ENCODE measurements at regions not wholly inside any gene's neighbourhood (a gene's known extent, or its start where the extent isn't known, plus 50 kb on each side); places are given as distances from the start of the nearest gene placed in this dataset.
"Not testable (repeated sequence)": the region's sequence is repeated elsewhere in the genome, so short reads cannot be mapped to it uniquely, and the experiment has no call there.

DNA sequence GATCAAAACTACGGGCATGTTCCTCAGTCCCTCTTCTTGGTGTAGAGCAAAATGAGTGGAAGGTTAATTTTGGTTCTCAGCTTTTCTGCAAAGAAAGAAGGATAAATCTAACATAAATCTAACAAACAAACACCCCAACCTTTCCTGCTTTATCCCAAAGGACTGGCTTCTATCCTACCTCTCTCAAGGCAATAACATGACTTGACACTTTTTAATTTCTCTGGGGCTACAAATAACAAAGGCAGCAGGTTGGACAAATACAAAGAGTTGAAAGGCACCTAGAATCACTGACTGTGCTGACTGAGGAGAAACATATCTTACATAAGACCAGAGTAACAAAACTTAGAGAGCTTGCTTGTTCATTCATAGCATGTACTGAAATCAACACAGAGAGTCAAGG lies 703.6 kb upstream of the PITX2 start:
- H3K4me3 ChIP-seq (ENCODE audit: low read depth, low read length): no peak overlapping the region
- TF ChIP-seq, protein P1, sequence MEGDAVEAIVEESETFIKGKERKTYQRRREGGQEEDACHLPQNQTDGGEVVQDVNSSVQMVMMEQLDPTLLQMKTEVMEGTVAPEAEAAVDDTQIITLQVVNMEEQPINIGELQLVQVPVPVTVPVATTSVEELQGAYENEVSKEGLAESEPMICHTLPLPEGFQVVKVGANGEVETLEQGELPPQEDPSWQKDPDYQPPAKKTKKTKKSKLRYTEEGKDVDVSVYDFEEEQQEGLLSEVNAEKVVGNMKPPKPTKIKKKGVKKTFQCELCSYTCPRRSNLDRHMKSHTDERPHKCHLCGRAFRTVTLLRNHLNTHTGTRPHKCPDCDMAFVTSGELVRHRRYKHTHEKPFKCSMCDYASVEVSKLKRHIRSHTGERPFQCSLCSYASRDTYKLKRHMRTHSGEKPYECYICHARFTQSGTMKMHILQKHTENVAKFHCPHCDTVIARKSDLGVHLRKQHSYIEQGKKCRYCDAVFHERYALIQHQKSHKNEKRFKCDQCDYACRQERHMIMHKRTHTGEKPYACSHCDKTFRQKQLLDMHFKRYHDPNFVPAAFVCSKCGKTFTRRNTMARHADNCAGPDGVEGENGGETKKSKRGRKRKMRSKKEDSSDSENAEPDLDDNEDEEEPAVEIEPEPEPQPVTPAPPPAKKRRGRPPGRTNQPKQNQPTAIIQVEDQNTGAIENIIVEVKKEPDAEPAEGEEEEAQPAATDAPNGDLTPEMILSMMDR (IDR thresholded peaks at IDR 0.05; ENCODE audit: low read depth, low read length): no peak

DNA sequence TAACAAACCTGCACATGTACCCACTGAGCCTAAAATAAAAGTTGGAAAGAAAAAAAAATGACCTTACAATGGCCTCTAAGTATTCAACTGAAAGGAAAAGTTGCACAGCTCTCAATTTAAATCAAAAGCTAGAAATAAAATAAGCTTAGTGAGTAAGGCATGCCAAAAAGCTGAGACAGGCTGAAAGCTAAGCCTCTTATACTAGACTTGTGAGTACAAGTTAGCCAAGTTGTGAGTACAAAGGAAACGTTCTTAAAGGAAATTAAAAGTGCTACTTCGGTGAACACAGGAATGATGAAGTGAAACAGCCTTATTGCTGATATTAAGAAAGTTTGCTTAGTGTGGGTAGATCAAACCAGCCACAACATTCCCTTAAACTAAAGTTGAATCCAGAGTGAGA lies 707.9 kb upstream of the PITX2 start:
- no peak overlapping the region for H3K4me3 ChIP-seq (ENCODE audit: low read depth, low read length)
- TF ChIP-seq, protein P1 (IDR thresholded peaks at IDR 0.05; ENCODE audit: low read depth, low read length): no peak

DNA sequence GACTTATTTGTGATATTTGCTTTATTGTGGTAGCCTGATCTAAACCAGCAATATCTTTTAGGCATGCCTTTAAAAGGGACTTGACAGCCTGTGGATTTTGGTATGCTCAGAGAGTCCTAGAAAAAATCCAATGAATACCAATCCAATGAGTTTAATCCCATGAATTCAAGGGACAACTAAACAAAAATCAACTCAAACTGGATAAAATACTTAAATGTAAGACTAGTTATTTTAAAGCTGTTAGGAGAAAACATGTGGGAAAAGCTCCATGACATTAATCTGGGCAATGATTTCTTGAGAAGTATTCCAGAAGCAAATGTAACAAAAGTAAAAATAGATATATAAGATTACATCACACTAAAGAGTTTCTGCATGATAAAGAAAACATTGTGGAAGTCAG lies 711.5 kb upstream of the PITX2 start:
- TF ChIP-seq, protein P1 (IDR thresholded peaks at IDR 0.05; ENCODE audit: low read depth, low read length): no peak

DNA sequence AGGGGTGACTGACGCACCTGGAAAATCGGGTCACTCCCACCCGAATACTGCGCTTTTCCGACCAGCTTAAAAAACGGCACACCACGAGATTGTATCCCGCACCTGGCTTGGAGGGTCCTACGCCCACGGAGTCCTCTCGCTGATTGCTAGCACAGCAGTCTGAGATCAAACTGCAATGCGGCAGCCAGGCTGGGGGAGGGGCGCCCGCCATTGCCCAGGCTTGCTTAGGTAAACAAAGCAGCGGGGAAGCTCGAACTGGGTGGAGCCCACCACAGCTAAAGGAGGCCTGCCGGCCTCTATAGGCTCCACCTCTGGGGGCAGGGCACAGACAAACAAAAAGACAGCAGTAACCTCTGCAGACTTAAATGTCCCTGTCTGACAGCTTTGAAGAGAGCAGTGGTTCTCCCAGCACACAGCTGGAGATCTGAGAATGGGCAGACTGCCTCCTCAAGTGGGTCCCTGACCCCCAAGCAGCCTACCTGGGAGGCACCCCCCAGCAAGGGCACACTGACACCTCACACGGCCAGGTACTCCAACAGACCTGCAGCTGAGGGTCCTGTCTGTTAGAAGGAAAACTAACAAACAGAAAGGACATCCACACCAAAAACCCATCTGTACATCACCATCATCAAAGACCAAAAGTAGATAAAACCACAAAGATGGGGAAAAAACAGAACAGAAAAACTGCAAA lies 714.5 kb upstream of the PITX2 start:
- H3K4me3 ChIP-seq (ENCODE audit: low read depth, low read length): not testable (repeated sequence)

More for the DNA sequence above, 711.5 kb upstream of the PITX2 start:
- no peak overlapping the region for H3K4me3 ChIP-seq (ENCODE audit: low read depth, low read length)

DNA sequence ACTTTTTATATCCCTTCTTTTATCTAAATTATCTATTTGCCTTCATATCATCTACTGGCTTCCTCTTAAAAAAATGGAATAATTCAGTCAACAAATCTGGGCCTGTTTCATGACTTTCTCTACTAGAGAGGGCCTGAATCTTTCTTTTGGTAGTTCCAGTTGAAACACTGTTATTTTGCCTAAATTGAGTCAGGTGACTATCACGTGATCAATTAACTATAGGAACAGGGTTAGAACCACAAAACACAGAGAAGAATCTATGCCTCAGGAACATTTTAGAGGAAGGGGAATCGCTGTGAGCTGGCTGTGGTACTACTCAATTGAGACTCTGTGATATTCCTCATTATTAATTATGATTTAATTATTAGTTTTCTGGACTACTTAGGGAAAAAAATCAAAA lies 736.7 kb upstream of the PITX2 start:
- TF ChIP-seq, protein P1 (IDR thresholded peaks at IDR 0.05; ENCODE audit: low read depth, low read length): no peak
- H3K4me3 ChIP-seq (ENCODE audit: low read depth, low read length): no peak overlapping the region

DNA sequence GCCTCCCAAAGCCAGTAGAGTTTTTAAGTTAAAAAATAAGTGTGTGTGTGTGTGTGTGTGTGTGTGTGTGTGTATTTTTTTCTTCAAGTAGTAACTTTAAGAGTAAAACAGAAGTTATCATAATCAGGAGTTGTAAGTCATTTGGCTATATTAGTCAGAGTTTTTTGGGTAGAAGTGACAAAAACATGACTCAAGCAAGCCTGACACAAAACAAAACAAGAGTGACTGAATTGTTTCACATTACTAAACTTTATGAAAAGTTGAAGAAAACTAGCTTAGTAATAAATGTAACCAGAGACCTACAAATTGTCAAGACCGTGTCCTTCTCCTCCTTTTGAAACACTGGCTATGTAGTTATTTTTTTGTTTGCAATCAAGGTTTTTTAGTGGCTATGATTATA lies 738.0 kb upstream of the PITX2 start:
- TF ChIP-seq, protein P1 (IDR thresholded peaks at IDR 0.05; ENCODE audit: low read depth, low read length): no peak
- no peak overlapping the region for H3K4me3 ChIP-seq (ENCODE audit: low read depth, low read length)

DNA sequence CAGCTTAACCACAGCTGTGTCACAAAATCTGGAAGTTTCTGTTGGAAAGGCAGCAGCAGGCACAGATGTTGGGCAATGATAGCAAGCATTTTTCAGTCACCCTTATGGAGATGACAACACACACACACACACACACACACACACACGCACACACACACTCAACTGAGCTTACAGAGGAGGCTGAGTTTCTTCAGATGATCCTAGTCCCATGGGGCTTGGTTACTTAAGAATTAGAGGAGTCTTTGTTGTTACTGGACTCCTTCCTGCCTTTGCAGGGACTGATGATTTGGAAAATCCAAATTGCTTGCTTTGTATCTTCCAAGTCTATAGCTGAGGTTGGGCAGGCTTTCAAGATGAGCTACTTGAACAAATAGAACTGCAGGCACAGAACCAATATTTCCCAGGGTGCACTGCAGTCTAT lies 740.1 kb upstream of the PITX2 start:
- no peak overlapping the region for H3K4me3 ChIP-seq (ENCODE audit: low read depth, low read length)
- TF ChIP-seq, protein P1 (IDR thresholded peaks at IDR 0.05; ENCODE audit: low read depth, low read length): no peak

DNA sequence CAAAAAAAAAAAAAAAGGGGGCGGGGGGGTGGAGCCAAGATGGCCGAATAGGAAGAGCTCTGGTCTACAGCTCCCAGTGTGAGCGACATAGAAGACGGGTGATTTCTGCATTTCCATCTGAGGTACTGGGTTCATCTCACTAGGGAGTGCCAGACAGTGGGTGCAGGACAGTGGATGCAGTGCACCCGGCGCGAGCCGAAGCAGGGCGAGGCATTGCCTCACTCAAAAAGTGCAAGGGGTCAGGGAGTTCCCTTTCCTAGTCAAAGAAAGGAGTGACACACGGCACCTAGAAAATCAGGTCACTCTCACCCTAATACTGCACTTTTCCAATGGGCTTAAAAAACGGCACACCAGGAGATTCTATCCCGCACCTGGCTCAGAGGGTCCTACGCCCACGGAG lies 755.0 kb upstream of the PITX2 start:
- not testable (repeated sequence) for H3K4me3 ChIP-seq (ENCODE audit: low read depth, low read length)
